Kidney (tissue), 13 donors: ENCODE measurements at regions not wholly inside any gene's neighbourhood (a gene's known extent, or its start where the extent isn't known, plus 50 kb on each side); places are given as distances from the start of the nearest gene placed in this dataset.
"Not testable (repeated sequence)": the region's sequence is repeated elsewhere in the genome, so short reads cannot be mapped to it uniquely, and the experiment has no call there.

Source experiments
- DNase-seq, 5 donors: peaks; one replicate each; pipeline ENCODE4 v3.0.0-alpha.2; 2013 to 2020
- FAIRE-seq: peaks from 2 replicates; lab custom pipeline; 2012; peaks lifted over from hg19 to GRCh38; lab: Jason Lieb, UNC
- H3K27ac ChIP-seq, 2 donors: one replicate each; pipeline ENCODE4 v1.7.0; 2013; ENCODE audit warnings: low read depth in 2 of 2, low read length in 2 of 2, inconsistent platforms in 1 of 2
- H3K27me3 ChIP-seq: one replicate; pipeline ENCODE4 v1.7.1; 2013; ENCODE audit warnings: low read length, inconsistent platforms; ENCODE audit not compliant: control insufficient read depth, insufficient read depth
- H3K36me3 ChIP-seq, 3 donors: one replicate each; pipeline versions ENCODE4 v1.7.0 to v1.7.1; 2013; ENCODE audit warnings: low read length in 3 of 3, control low read depth in 1 of 3, inconsistent platforms in 1 of 3; ENCODE audit not compliant: insufficient read depth in 3 of 3, control insufficient read depth in 2 of 3
- H3K4me1 ChIP-seq, 3 donors: one replicate each; pipeline versions ENCODE4 v1.7.0 to v1.7.1; 2013; ENCODE audit warnings: low read length in 3 of 3, inconsistent platforms in 1 of 3, low read depth in 1 of 3; ENCODE audit not compliant: control insufficient read depth in 2 of 3, insufficient read depth in 2 of 3
- H3K4me3 ChIP-seq, 3 donors: one replicate each; pipeline versions ENCODE4 v1.7.0 to v1.8.1; 2013; ENCODE audit warnings: low read length in 3 of 3, control low read depth in 1 of 3, inconsistent platforms in 1 of 3
- H3K9ac ChIP-seq, 3 donors: one replicate each; pipeline versions ENCODE4 v1.7.0 to v1.7.1; 2013; ENCODE audit warnings: low read length in 3 of 3, control low read depth in 1 of 3, inconsistent platforms in 1 of 3
- H3K9me3 ChIP-seq, 3 donors: one replicate each; pipeline versions ENCODE4 v1.7.0 to v1.7.1; 2013; ENCODE audit warnings: low read length in 3 of 3, control low read depth in 1 of 3, inconsistent platforms in 1 of 3; ENCODE audit not compliant: control insufficient read depth in 2 of 3, insufficient read depth in 1 of 3
- intact Hi-C: fragments of 100-400 bp; cut with DNase I; formaldehyde crosslinking; loops from one replicate; pipeline ENCODE4 v1.11.1; 2022
- TF ChIP-seq, protein P1 (sequence below): IDR thresholded peaks from 3 replicates; pipeline ENCODE4 v1.5.1; 2012; ENCODE audit warnings: mild to moderate bottlenecking, moderate library complexity, borderline replicate concordance; ENCODE audit not compliant: insufficient read depth; ENCODE audit errors: extremely low read depth
- donor health status: control.
- donor health status: control.
- donor health status: control.
- donor health status: control.
- donor health status: control.
- donor health status: DM: yes; HTN: yes; CAD: no.
- donor health status: Normal renal cell carcinoma (clear cell type).

DNA sequence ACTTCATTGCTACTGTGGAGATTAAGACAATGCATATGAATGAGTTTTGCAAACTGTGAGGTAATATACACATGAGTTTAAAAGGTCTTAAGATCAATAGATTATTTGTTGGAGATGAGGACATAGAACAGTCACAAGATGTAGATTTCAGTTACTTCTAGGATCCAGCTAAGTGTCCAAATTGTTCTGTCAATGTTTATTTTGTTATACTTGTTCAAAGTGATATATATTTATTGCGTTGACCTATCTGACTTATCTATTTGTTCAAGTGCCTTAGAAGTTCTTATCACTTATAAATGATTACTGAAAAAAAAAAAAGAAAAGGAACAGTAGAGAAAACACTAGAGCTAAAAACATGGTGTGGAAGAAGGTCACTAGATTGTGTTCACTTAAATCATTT, 75.6 kb upstream of the GRIN3A start:
- TF ChIP-seq, protein P1, sequence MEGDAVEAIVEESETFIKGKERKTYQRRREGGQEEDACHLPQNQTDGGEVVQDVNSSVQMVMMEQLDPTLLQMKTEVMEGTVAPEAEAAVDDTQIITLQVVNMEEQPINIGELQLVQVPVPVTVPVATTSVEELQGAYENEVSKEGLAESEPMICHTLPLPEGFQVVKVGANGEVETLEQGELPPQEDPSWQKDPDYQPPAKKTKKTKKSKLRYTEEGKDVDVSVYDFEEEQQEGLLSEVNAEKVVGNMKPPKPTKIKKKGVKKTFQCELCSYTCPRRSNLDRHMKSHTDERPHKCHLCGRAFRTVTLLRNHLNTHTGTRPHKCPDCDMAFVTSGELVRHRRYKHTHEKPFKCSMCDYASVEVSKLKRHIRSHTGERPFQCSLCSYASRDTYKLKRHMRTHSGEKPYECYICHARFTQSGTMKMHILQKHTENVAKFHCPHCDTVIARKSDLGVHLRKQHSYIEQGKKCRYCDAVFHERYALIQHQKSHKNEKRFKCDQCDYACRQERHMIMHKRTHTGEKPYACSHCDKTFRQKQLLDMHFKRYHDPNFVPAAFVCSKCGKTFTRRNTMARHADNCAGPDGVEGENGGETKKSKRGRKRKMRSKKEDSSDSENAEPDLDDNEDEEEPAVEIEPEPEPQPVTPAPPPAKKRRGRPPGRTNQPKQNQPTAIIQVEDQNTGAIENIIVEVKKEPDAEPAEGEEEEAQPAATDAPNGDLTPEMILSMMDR = no peak
- DNase-seq (no peak), FAIRE-seq (no peak)
- Histone ChIP-seq H3K9me3 (no peaks in the 10 kb centered on the region), H3K4me3 (no peak overlapping the region), H3K4me1 (no peaks in the 10 kb centered on the region), H3K27ac (no peak overlapping the region), H3K36me3 (no peaks in the 10 kb centered on the region), H3K27me3 (no peaks in the 10 kb centered on the region), H3K9ac (no peak overlapping the region)
- intact Hi-C loops = no loop called here

DNA sequence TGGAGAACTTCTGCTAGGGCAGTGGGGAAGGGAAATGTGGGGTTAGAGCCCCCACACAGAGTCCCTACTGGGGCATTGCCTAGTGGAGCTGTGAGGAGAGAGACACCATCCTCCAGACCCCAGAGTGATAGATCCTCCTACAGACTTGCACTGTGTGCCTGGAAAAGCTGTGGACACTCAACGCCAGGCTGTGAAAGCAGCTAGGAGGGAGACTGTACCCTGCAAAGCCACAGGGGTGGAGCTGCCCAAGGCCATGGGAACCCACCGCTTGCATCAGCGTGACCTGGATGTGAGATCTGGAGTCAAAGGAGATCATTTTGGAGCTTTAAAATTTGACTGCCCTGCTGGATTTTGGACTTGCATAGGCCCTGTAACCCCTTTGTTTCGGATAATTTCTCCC, 69.4 kb upstream of the GRIN3A start:
- H3K9me3 ChIP-seq, intact Hi-C loops, H3K4me3 ChIP-seq, H3K4me1 ChIP-seq, DNase-seq, H3K9ac ChIP-seq, H3K27ac ChIP-seq, H3K36me3 ChIP-seq, FAIRE-seq, H3K27me3 ChIP-seq: not testable (repeated sequence)

DNA sequence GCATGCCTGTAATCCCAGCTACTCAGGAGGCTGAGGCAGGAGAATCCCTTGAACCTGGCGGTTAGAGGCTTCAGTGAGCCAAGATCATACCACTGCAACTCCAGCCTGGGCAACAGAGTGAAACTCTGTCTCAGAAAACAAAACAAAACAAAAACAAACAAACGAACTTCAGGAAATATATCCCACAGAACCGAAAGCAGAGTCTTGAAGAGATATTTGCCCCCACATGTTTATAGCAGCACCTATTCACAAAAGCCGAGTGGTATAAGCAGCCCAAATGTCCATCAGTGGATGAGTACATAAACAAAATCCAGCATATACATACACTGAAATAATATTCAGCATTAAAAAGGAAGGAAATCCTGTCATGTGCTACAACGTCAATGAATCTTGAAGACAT, 57.6 kb upstream of the GRIN3A start:
- no peak for FAIRE-seq

DNA sequence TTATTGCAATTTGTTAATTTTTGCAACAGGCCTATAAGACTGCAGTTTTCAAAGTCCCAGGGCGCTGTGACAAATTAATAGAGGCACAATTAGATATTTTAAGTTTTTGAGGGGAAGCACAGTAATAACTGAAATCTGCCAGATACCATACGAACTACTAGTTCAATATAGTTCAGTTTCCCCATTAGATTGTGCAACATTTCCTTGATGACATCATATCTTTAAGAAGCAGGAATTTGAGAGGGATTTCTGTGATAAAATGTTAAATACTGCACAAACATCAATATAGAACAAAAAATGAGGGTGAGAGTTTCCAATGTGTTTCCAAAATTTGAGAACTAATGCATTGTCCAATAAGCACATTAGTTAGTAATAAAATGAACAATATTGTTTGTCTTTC, 56.7 kb upstream of the GRIN3A start:
- Histone ChIP-seq H3K4me3 (no peak overlapping the region), H3K27ac (no peak overlapping the region), H3K36me3 (no peaks in the 10 kb centered on the region), H3K9me3 (no peaks in the 10 kb centered on the region), H3K9ac (no peak overlapping the region), H3K4me1 (no peaks in the 10 kb centered on the region), H3K27me3 (no peaks in the 10 kb centered on the region)
- TF ChIP-seq, protein P1 = no peak
- DNase-seq = no peak
- intact Hi-C loops = no loop called here
- FAIRE-seq = no peak

More for the DNA sequence above, 57.6 kb upstream of the GRIN3A start:
- Histone ChIP-seq H3K4me3 (no peak overlapping the region), H3K27ac (no peak overlapping the region), H3K27me3 (no peaks in the 10 kb centered on the region), H3K4me1 (no peaks in the 10 kb centered on the region), H3K9me3 (no peaks in the 10 kb centered on the region), H3K36me3 (no peaks in the 10 kb centered on the region), H3K9ac (no peak overlapping the region)
- TF ChIP-seq, protein P1 = no peak
- no peak for DNase-seq
- intact Hi-C loops = no loop called here
